KOPT-K1 (cell line): ENCODE measurements at regions not wholly inside any gene's neighbourhood (a gene's known extent, or its start where the extent isn't known, plus 50 kb on each side); places are given as distances from the start of the nearest gene placed in this dataset.
"Not testable (repeated sequence)": the region's sequence is repeated elsewhere in the genome, so short reads cannot be mapped to it uniquely, and the experiment has no call there.

Experiments used
- H3K27ac ChIP-seq: fragments of 200-600 bp; sonication (generic); 2 replicates; pipeline ENCODE4 v1.5.1; 2016; ENCODE audit warnings: antibody characterized with exemption, mild to moderate bottlenecking, low read depth, low read length; ENCODE audit not compliant: poor library complexity, severe bottlenecking
- H3K36me3 ChIP-seq: fragments of 200-600 bp; sonication (generic); 2 replicates; pipeline ENCODE4 v1.5.1; 2017; ENCODE audit warnings: antibody characterized with exemption, mild to moderate bottlenecking, low read length, moderate library complexity; ENCODE audit not compliant: insufficient read depth
- H3K9me3 ChIP-seq: fragments of 200-600 bp; sonication (generic); 2 replicates; pipeline ENCODE4 v1.5.1; 2017; ENCODE audit warnings: antibody characterized with exemption, low read length, mild to moderate bottlenecking; ENCODE audit not compliant: insufficient read depth, poor library complexity, severe bottlenecking

DNA sequence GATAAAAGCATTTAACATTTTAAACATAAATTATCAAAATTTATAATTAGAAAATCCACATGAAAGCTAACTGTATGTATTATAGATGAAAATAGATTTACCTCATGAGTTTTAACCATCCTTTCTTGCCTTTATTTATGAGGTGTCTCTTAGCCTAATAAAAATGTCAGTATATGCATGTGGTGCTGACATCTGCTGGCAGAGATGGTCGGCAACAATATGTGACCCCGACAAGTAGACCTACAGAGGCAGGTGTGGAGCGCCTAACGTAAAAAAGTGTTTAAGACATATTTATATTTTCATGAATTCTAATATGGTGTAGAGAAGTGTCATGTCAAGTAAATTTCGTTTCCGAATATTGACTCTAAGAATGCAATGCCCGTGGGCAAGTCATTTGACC is 149.0 kb upstream of the FUT9 start:
- no peaks in the 10 kb centered on the region for H3K9me3 ChIP-seq
- H3K27ac ChIP-seq = no peak overlapping the region
- no peaks in the 10 kb centered on the region for H3K36me3 ChIP-seq

DNA sequence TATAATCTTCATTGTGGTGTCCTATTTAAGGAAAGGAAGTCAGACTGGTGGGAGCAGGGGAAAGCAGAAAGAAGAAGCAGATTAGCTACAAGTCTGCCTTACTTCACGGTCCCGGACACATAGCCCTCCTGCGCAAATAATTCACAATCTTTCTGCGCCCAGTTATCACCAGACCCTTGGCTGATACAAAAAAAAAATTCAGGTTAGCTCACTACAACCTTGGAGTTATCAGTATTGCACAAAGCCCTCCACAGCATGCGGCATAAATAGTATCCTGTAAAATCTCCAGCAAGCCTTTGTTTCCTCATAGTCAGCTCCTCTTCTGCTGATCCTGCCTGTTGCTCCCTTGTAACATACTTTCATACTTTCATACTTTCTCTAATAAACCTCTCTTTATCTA is 148.6 kb upstream of the FUT9 start:
- Histone ChIP-seq H3K36me3 (no peaks in the 10 kb centered on the region), H3K9me3 (no peaks in the 10 kb centered on the region), H3K27ac (no peak overlapping the region)

DNA sequence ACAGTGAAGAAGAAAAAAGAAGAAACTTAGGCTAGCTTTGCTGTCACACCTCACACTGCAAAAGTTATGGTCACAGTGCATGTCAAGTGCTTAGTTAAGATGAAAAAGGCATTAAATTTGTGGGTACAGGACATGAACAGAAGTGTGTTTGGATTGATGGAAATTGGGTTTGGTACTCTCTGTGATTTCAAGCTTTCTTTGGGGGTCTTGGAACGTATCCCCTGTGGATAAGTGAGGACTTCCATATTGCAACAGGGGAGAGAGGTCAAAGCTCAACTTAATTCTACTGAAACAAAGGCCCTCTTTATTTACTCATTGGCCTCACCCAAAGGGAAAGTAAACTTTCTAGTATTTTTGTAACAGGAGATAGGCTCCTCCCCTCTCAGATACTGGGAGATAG is 138.3 kb upstream of the FUT9 start:
- H3K27ac ChIP-seq = no peak overlapping the region
- no peaks in the 10 kb centered on the region for H3K9me3 ChIP-seq
- H3K36me3 ChIP-seq = no peaks in the 10 kb centered on the region

DNA sequence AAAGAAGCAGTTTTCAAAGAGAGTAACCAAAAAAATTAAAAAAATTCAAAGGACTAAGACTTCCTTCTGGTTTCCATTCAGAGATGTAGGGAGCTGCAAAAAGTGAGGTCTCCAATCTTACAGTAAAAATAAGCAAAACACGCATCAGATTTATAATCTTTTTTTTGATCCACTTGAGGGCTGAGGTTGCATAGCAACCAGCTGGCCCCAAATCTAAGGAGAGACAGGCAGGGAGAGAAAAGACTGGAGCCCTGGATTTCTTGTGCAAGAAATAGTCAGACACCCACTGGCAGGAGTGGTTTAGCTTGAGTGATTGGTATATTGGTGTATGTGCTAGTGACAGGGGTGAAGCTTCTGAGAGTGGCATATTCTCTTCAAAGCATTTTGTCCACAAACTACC is 135.9 kb upstream of the FUT9 start:
- Histone ChIP-seq H3K36me3 (no peaks in the 10 kb centered on the region), H3K9me3 (no peaks in the 10 kb centered on the region), H3K27ac (no peak overlapping the region)

DNA sequence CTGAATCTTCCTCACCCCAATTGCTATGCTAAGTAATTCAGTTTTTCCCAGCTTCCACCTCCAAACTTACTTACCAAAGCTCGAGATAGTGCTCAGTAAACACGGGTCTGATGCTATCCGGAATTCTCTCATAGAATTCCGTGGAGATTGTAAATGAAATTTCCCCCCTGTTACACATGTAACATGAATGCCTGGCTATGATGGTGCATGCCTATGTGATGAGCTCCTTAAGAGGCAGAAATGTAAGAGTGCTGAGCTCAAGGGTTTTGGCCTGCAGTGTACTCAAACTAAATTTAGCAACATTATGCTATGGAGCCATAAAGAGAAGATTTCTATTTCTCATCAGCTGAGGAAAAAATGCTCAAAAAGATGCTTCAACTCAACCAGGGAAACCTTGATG is 133.4 kb upstream of the FUT9 start:
- H3K36me3 ChIP-seq = no peaks in the 10 kb centered on the region
- H3K9me3 ChIP-seq = no peaks in the 10 kb centered on the region
- no peak overlapping the region for H3K27ac ChIP-seq

GRCh38 chr6:95888711-95889110 is 127.1 kb upstream of the FUT9 start:
- not testable (repeated sequence) for H3K9me3 ChIP-seq, H3K27ac ChIP-seq

GRCh38 chr6:95905132-95905531 is 110.6 kb upstream of the FUT9 start:
- no peaks in the 10 kb centered on the region for H3K36me3 ChIP-seq
- no peaks in the 10 kb centered on the region for H3K9me3 ChIP-seq
- no peak overlapping the region for H3K27ac ChIP-seq

More at GRCh38 chr6:95888711-95889110, 127.1 kb upstream of the FUT9 start:
- H3K36me3 ChIP-seq = not testable (repeated sequence)

- H3K27ac ChIP-seq = no peak overlapping the region
- no peaks in the 10 kb centered on the region for H3K36me3 ChIP-seq
- no peaks in the 10 kb centered on the region for H3K9me3 ChIP-seq
These were observed 98.7 kb upstream of the FUT9 start for GRCh38 chr6:95917034-95917433.

DNA sequence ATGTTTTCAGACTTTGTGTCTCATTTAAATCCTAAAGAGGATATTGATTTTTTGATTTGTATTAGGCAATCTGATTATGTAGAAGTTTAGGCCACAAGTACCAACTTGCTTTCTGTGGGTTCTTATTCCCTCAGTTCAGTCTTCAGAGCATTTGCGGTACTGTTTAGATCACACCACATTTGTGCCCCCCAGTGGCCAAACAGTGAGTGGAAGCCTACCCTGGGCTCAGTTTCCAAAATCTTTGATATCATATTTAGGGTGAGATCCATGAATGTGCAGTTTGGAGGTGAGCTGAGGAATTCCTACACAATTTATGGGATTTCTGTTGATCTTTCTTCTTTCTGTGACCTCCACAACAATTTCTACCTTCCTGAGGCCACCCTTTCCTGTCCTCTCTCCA is 92.3 kb upstream of the FUT9 start:
- Histone ChIP-seq H3K36me3 (no peaks in the 10 kb centered on the region), H3K9me3 (no peaks in the 10 kb centered on the region), H3K27ac (no peak overlapping the region)

- Histone ChIP-seq H3K9me3 (no peaks in the 10 kb centered on the region), H3K27ac (no peak overlapping the region), H3K36me3 (no peaks in the 10 kb centered on the region)
These were observed 80.0 kb upstream of the FUT9 start for GRCh38 chr6:95935736-95936135.

DNA sequence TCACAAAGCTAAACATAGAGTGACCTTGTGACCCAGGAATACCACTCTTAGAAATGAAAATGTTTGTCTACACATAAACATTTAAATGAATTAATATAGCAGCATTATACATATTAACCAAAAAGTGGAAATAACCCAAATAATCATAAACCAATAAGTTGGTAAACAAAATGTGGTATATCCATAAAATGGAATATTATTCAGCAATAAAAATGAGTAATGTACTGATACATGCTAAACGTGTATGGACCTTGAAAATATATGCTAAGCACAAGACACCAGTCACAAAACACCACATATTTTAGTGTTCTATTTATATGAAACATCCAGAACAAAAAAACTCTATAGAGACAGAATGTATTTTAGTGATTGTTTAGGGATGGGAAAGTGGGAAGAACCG is 68.9 kb upstream of the FUT9 start:
- Histone ChIP-seq H3K9me3 (no peaks in the 10 kb centered on the region), H3K27ac (no peak overlapping the region), H3K36me3 (no peaks in the 10 kb centered on the region)

- H3K9me3 ChIP-seq = no peaks in the 10 kb centered on the region
- no peaks in the 10 kb centered on the region for H3K36me3 ChIP-seq
These were observed 67.5 kb upstream of the FUT9 start for GRCh38 chr6:95948324-95948723.

GRCh38 chr6:95949985-95950384 is 65.8 kb upstream of the FUT9 start:
- H3K36me3 ChIP-seq = no peaks in the 10 kb centered on the region
- H3K27ac ChIP-seq = no peak overlapping the region
- no peaks in the 10 kb centered on the region for H3K9me3 ChIP-seq

More at GRCh38 chr6:95948324-95948723, 67.5 kb upstream of the FUT9 start:
- no peak overlapping the region for H3K27ac ChIP-seq

DNA sequence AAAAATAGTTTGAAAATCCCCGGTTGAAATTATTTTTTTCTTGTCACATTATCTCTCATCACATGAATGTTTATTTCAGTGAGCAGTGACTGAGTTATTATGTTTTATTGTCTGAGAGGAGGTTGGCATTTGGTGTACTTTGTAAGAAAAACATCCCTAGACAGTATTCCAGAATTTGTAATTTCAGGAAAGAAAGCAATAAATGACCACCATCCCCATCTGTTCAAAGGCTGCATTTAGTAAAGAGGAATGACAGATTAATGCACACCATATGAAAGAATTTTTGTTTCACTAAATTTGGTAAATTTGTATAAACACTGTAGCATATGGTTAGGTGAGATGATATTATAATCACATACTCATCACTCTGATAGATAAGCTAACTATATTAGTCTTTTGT is 57.1 kb upstream of the FUT9 start:
- Histone ChIP-seq H3K36me3 (no peaks in the 10 kb centered on the region), H3K9me3 (no peaks in the 10 kb centered on the region), H3K27ac (no peak overlapping the region)

- H3K9me3 ChIP-seq = no peaks in the 10 kb centered on the region
- H3K36me3 ChIP-seq = no peaks in the 10 kb centered on the region
- no peak overlapping the region for H3K27ac ChIP-seq
These were observed 56.5 kb upstream of the FUT9 start for GRCh38 chr6:95959261-95959660.
